HG03442 (cell line): ENCODE measurements at regions not wholly inside any gene's neighbourhood (a gene's known extent, or its start where the extent isn't known, plus 50 kb on each side); places are given as distances from the start of the nearest gene placed in this dataset.
"Not testable (repeated sequence)": the region's sequence is repeated elsewhere in the genome, so short reads cannot be mapped to it uniquely, and the experiment has no call there.

Source experiments
- ATAC-seq: cut with Tn5 transposase; IDR thresholded peaks from one replicate; pipeline ENCODE4 v1.9.1; 2021; ENCODE audit warnings: mild to moderate bottlenecking, moderate library complexity; ENCODE audit not compliant: unreplicated experiment

- no peak for ATAC-seq
Observed at GRCh38 chr1:177732178-177732577, 237.7 kb downstream of the SEC16B start.

GRCh38 chr1:177729646-177730045 is 240.2 kb downstream of the SEC16B start:
- ATAC-seq, result no peak

GRCh38 chr1:177723533-177723932 is 246.3 kb downstream of the SEC16B start:
- no peak for ATAC-seq

- no peak for ATAC-seq
Observed at GRCh38 chr1:177710696-177711620, 258.9 kb downstream of the SEC16B start.

- no peak for ATAC-seq
Observed at GRCh38 chr1:177708406-177708805, 261.5 kb downstream of the SEC16B start.

GRCh38 chr1:177706977-177707376 is 262.9 kb downstream of the SEC16B start:
- ATAC-seq, result no peak

GRCh38 chr1:177705839-177706238 is 264.0 kb downstream of the SEC16B start:
- ATAC-seq, result no peak

GRCh38 chr1:177703888-177704446 is 265.9 kb downstream of the SEC16B start:
- no peak for ATAC-seq

GRCh38 chr1:177701654-177702353 is 268.1 kb downstream of the SEC16B start:
- ATAC-seq, result no peak

- ATAC-seq, result no peak
Observed at GRCh38 chr1:177700856-177701255, 269.0 kb downstream of the SEC16B start.

GRCh38 chr1:177690996-177691395 is 278.9 kb downstream of the SEC16B start:
- ATAC-seq, result no peak

GRCh38 chr1:177687544-177687943 is 282.3 kb downstream of the SEC16B start:
- ATAC-seq, result no peak

- no peak for ATAC-seq
Observed at GRCh38 chr1:177686933-177687332, 282.9 kb downstream of the SEC16B start.

GRCh38 chr1:177669161-177669560 is 300.7 kb downstream of the SEC16B start:
- no peak for ATAC-seq

GRCh38 chr1:177665935-177666334 is 303.9 kb downstream of the SEC16B start:
- ATAC-seq, result no peak

GRCh38 chr1:177664742-177665141 is 305.1 kb downstream of the SEC16B start:
- ATAC-seq, result not testable (repeated sequence)

GRCh38 chr1:177660188-177660587 is 309.7 kb downstream of the SEC16B start:
- no peak for ATAC-seq

GRCh38 chr1:177659281-177659680 is 310.6 kb downstream of the SEC16B start:
- ATAC-seq, result no peak

- no peak for ATAC-seq
Observed at GRCh38 chr1:177656598-177656997, 313.3 kb downstream of the SEC16B start.

- ATAC-seq, result no peak
Observed at GRCh38 chr1:177650947-177651346, 318.9 kb downstream of the SEC16B start.

GRCh38 chr1:177648731-177649265 is 321.1 kb downstream of the SEC16B start:
- no peak for ATAC-seq
